ENCODE measurements at regions not wholly inside any gene's neighbourhood (a gene's known extent, or its start where the extent isn't known, plus 50 kb on each side); places are given as distances from the start of the nearest gene placed in this dataset.

GRCh38 chr12:123075646-123076171 lies 75.2 kb downstream of the PITPNM2 start:
- no peaks in the 10 kb centered on the region for H3K36me3 ChIP-seq (ENCODE audit: control insufficient read depth, insufficient read depth, low read length)
- H3K9ac ChIP-seq, result no peak overlapping the region
- no peak overlapping the region for H3K4me3 ChIP-seq (ENCODE audit: low read depth, low read length)
- H3K4me2 ChIP-seq (ENCODE audit: low read length), result no peak overlapping the region
- TF ChIP-seq, protein P1, sequence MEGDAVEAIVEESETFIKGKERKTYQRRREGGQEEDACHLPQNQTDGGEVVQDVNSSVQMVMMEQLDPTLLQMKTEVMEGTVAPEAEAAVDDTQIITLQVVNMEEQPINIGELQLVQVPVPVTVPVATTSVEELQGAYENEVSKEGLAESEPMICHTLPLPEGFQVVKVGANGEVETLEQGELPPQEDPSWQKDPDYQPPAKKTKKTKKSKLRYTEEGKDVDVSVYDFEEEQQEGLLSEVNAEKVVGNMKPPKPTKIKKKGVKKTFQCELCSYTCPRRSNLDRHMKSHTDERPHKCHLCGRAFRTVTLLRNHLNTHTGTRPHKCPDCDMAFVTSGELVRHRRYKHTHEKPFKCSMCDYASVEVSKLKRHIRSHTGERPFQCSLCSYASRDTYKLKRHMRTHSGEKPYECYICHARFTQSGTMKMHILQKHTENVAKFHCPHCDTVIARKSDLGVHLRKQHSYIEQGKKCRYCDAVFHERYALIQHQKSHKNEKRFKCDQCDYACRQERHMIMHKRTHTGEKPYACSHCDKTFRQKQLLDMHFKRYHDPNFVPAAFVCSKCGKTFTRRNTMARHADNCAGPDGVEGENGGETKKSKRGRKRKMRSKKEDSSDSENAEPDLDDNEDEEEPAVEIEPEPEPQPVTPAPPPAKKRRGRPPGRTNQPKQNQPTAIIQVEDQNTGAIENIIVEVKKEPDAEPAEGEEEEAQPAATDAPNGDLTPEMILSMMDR (IDR thresholded peaks at IDR 0.05), result no peak
- H3K27ac ChIP-seq, result no peak overlapping the region
- no peaks in the 10 kb centered on the region for H3K9me3 ChIP-seq (ENCODE audit: control insufficient read depth, low read length)
- no peaks in the 10 kb centered on the region for H3K27me3 ChIP-seq (ENCODE audit: control insufficient read depth, insufficient read depth, low read length)
- peaks cover 2% of the 10 kb centered on the region for H3K4me1 ChIP-seq
- H3K79me2 ChIP-seq, result peaks cover 33% of the 10 kb centered on the region
- H2AFZ ChIP-seq, result no peak overlapping the region

DNA sequence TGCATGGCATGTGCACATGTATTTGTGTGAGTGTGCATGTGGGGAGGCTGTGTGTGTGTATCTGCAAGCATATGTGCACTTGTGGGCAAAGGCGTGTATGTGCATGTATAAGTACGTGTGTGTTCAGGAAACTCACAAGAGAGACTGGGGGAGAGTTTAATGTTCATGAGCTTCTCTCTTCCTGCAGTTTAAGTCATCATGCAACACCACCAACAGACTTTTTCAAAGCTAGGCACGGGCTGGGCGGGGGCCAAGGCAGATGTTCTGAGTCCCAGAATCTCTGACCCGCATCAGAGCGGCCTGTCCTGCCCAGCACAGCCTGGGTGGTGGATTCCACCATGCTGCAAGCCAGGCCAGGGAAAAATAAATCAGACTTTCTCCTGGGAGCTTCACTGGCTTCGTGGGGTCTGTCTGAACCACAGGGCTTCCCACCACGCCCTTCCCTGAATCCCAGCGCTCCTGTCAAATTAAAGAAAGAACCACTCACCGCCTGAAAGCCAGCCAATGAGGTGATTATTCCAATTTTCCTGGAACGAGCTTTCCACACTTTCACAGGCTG lies 75.7 kb downstream of the PITPNM2 start:
- no peaks in the 10 kb centered on the region for H3K27me3 ChIP-seq (ENCODE audit: control insufficient read depth, insufficient read depth, low read length)
- H3K4me3 ChIP-seq (ENCODE audit: low read depth, low read length), result no peak overlapping the region
- no peak overlapping the region for H3K27ac ChIP-seq
- TF ChIP-seq, protein P1 (IDR thresholded peaks at IDR 0.05), result no peak
- H3K9ac ChIP-seq, result no peak overlapping the region
- H3K36me3 ChIP-seq (ENCODE audit: control insufficient read depth, insufficient read depth, low read length), result no peaks in the 10 kb centered on the region
- H3K4me2 ChIP-seq (ENCODE audit: low read length), result no peak overlapping the region
- peaks cover 5% of the 10 kb centered on the region for H3K4me1 ChIP-seq
- peaks cover 31% of the 10 kb centered on the region for H3K79me2 ChIP-seq
- no peak overlapping the region for H2AFZ ChIP-seq
- H3K9me3 ChIP-seq (ENCODE audit: control insufficient read depth, low read length), result no peaks in the 10 kb centered on the region

DNA sequence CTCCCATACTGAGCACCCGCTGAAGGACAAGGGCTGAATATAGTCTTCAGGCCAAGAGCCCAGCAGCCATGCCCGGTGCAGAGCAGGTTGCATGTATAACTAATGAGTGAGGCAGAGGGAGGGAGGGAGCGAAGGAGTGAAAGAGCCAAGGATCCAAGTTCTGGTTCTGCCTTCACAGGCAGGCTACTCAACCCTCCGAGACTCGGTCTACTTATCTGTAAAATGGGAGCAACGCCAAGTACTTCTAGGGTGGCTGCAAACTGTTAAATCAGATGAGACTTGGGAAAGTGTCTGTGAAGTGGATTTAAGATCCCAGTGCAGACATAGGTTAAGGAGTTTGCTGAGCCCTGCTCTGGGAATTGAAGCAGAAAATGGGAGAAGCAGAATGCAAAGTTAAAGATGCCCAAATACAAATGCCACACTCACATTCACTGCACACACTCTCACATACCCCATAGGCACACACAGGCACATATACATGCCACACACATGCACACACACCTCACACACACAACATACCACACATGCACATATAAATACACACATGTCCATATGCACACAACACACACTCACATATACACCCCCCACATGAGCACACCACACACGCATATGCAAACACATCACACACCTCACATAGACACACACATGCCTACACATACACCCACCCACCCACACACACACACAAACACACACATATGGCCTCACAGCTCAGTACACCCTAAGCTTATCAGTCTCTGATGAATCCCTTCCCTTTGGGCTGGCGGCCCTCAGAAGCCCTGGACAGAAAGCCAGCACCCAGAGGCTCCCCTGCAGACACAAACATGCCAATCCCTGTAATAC lies 76.7 kb downstream of the PITPNM2 start:
- Histone ChIP-seq H3K9ac (no peak overlapping the region), H3K79me2 (peaks cover 33% of the 10 kb centered on the region)

DNA sequence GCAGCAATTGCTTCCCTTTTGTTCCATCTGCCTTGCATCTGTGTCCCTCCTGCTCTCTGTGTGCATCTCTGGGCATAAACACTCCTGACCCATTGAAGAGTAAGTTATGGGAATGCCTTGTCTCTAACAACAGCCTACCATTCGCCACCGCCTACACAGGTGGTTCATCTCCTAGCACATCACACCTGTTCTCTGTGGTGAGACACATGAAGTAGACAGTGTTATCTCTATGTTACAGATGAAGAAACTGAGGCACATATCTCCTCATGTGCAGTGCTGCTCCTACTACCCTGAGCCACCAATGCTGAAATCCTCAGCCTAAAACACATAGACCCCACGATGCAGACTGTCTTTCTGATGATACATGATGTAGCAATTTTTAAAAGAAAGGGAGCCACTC lies 77.6 kb downstream of the PITPNM2 start:
- no peak overlapping the region for H3K4me2 ChIP-seq (ENCODE audit: low read length)
- H3K27me3 ChIP-seq (ENCODE audit: control insufficient read depth, insufficient read depth, low read length), result no peaks in the 10 kb centered on the region
- TF ChIP-seq, protein P1 (IDR thresholded peaks at IDR 0.05), result no peak
- H3K9me3 ChIP-seq (ENCODE audit: control insufficient read depth, low read length), result no peaks in the 10 kb centered on the region
- H3K9ac ChIP-seq, result no peak overlapping the region
- no peak overlapping the region for H3K4me3 ChIP-seq (ENCODE audit: low read depth, low read length)
- H3K27ac ChIP-seq, result no peak overlapping the region
- no peaks in the 10 kb centered on the region for H3K36me3 ChIP-seq (ENCODE audit: control insufficient read depth, insufficient read depth, low read length)
- H3K79me2 ChIP-seq, result peaks cover 33% of the 10 kb centered on the region
- peaks cover 11% of the 10 kb centered on the region for H3K4me1 ChIP-seq
- H2AFZ ChIP-seq, result no peak overlapping the region

More for the DNA sequence above, 76.7 kb downstream of the PITPNM2 start:
- Histone ChIP-seq H3K27ac (no peak overlapping the region), H3K4me2 (ENCODE audit: low read length) (no peak overlapping the region), H3K4me1 (peaks cover 11% of the 10 kb centered on the region), H2AFZ (no peak overlapping the region), H3K9me3 (ENCODE audit: control insufficient read depth, low read length) (no peaks in the 10 kb centered on the region), H3K4me3 (ENCODE audit: low read depth, low read length) (no peak overlapping the region), H3K27me3 (ENCODE audit: control insufficient read depth, insufficient read depth, low read length) (no peaks in the 10 kb centered on the region), H3K36me3 (ENCODE audit: control insufficient read depth, insufficient read depth, low read length) (no peaks in the 10 kb centered on the region)
- TF ChIP-seq, protein P1 (IDR thresholded peaks at IDR 0.05), result no peak

All from parathyroid adenoma (tissue), 2 donors.